ENCODE measurements at regions not wholly inside any gene's neighbourhood (a gene's known extent, or its start where the extent isn't known, plus 50 kb on each side); places are given as distances from the start of the nearest gene placed in this dataset.

GRCh38 chr21:15272591-15272990 lies 207.8 kb upstream of the NRIP1 start:
- no peak overlapping the region for H3K4me3 ChIP-seq
- no peak overlapping the region for H3K27ac ChIP-seq

- Histone ChIP-seq H3K27ac (no peak overlapping the region), H3K4me3 (no peak overlapping the region)
Observed at GRCh38 chr21:15273244-15273643, 208.4 kb upstream of the NRIP1 start.

GRCh38 chr21:15274701-15275485 lies 210.1 kb upstream of the NRIP1 start:
- H3K27ac ChIP-seq, result no peak overlapping the region
- H3K4me3 ChIP-seq, result no peak overlapping the region

GRCh38 chr21:15275615-15276235 lies 210.9 kb upstream of the NRIP1 start:
- Histone ChIP-seq H3K4me3 (no peak overlapping the region), H3K27ac (no peak overlapping the region)

- no peak overlapping the region for H3K4me3 ChIP-seq
- no peak overlapping the region for H3K27ac ChIP-seq
Observed at GRCh38 chr21:15276243-15276642, 211.4 kb upstream of the NRIP1 start.

- Histone ChIP-seq H3K4me3 (no peak overlapping the region), H3K27ac (no peak overlapping the region)
Observed at GRCh38 chr21:15277466-15277865, 212.7 kb upstream of the NRIP1 start.

- H3K27ac ChIP-seq, result no peak overlapping the region
- H3K4me3 ChIP-seq, result no peak overlapping the region
Observed at GRCh38 chr21:15278279-15278678, 213.5 kb upstream of the NRIP1 start.

GRCh38 chr21:15278851-15279250 lies 214.1 kb upstream of the NRIP1 start:
- no peak overlapping the region for H3K27ac ChIP-seq
- H3K4me3 ChIP-seq, result no peak overlapping the region

GRCh38 chr21:15279482-15279881 lies 214.7 kb upstream of the NRIP1 start:
- Histone ChIP-seq H3K4me3 (no peak overlapping the region), H3K27ac (no peak overlapping the region)

- H3K27ac ChIP-seq, result no peak overlapping the region
- no peak overlapping the region for H3K4me3 ChIP-seq
Observed at GRCh38 chr21:15281714-15282113, 216.9 kb upstream of the NRIP1 start.

GRCh38 chr21:15282665-15283064 lies 217.9 kb upstream of the NRIP1 start:
- H3K27ac ChIP-seq, result no peak overlapping the region
- no peak overlapping the region for H3K4me3 ChIP-seq

GRCh38 chr21:15283138-15283537 lies 218.3 kb upstream of the NRIP1 start:
- Histone ChIP-seq H3K27ac (no peak overlapping the region), H3K4me3 (no peak overlapping the region)

- no peak overlapping the region for H3K27ac ChIP-seq
- H3K4me3 ChIP-seq, result no peak overlapping the region
Observed at GRCh38 chr21:15283789-15284188, 219.0 kb upstream of the NRIP1 start.

GRCh38 chr21:15285556-15285955 lies 220.8 kb upstream of the NRIP1 start:
- H3K4me3 ChIP-seq, result no peak overlapping the region
- H3K27ac ChIP-seq, result no peak overlapping the region

- Histone ChIP-seq H3K4me3 (no peak overlapping the region), H3K27ac (no peak overlapping the region)
Observed at GRCh38 chr21:15289246-15289645, 224.4 kb upstream of the NRIP1 start.

- no peak overlapping the region for H3K27ac ChIP-seq
- no peak overlapping the region for H3K4me3 ChIP-seq
Observed at GRCh38 chr21:15289896-15290841, 225.4 kb upstream of the NRIP1 start.

GRCh38 chr21:15291621-15292266 lies 226.9 kb upstream of the NRIP1 start:
- H3K27ac ChIP-seq, result peak overlapping the region in 1 of 21 experiments; percentile 31
- no peak overlapping the region for H3K4me3 ChIP-seq

- no peak overlapping the region for H3K27ac ChIP-seq
- H3K4me3 ChIP-seq, result no peak overlapping the region
Observed at GRCh38 chr21:15293240-15293639, 228.4 kb upstream of the NRIP1 start.

- H3K27ac ChIP-seq, result no peak overlapping the region
- H3K4me3 ChIP-seq, result no peak overlapping the region
Observed at GRCh38 chr21:15295875-15296274, 231.1 kb upstream of the NRIP1 start.

GRCh38 chr21:15297824-15298223 lies 233.0 kb upstream of the NRIP1 start:
- Histone ChIP-seq H3K4me3 (no peak overlapping the region), H3K27ac (no peak overlapping the region)
